NCI-H1694 treated with DMSO at 0.1 percent for 48 hours (cell line): ENCODE measurements at regions not wholly inside any gene's neighbourhood (a gene's known extent, or its start where the extent isn't known, plus 50 kb on each side); places are given as distances from the start of the nearest gene placed in this dataset.
"Not testable (repeated sequence)": the region's sequence is repeated elsewhere in the genome, so short reads cannot be mapped to it uniquely, and the experiment has no call there.

ENCODE experiments used
- DNase-seq: peaks from one replicate; lab custom pipeline; 2025; lab: John Stamatoyannopoulos, UW

DNA sequence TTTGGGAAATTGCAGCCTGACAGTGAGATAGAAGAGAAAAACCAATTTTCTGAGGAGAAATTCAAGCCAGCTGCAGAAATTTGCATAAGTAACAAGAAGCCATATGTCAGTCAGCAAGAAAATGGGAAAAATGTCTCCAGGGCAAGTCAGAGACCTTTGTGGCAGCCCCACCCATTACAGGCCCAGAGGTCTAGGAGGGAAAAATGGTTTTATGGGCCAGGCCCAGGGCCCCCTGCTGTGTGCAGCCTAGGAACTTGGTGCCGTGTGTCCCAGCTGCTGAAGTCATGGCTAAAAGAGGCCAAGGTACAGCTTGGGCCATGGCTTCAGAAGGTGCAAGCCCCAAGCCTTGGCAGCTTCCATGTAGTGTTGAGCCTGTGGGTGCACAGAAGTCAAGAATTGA lies 296.1 kb downstream of the TTC6 start:
- DNase-seq: not testable (repeated sequence)

DNA sequence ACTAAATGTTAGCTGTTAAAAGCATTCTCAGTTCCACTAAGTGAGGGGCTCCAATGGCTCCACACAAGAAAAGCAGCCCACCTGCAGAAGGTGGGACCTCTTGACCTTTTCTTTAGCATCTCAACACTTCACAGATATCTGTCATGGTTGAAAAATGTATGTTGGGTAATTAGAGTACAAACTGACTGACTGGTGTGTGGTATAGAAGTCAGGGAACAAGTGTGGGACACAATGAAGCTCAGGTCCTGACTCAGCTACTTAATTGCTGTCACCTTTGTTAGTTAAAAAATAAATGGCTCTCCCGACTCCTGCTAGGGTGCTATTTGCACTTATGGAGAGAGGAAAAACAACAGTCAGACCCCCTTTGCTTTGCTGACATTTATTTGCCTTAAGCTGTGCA lies 299.0 kb downstream of the TTC6 start:
- no peak for DNase-seq

DNA sequence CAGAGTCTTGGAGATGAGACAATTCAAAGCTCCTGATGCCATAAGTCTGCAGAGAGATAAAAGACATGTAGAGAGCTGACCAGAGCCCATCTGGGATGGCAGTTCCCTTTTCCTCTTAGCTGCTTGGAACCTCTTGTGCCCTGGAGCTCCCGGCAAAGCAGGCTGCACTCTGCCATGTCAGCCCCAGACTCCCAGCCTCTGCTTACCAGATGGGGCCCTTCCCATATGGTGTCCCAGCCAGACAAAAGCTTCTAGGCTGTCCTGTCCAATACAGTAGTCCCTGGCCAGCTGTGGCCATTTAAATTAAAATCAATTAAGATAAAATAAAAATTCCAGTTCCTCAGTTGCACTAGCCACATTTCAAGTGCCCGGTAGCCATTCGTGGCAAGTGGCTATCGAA lies 303.9 kb downstream of the TTC6 start:
- no peak for DNase-seq

DNA sequence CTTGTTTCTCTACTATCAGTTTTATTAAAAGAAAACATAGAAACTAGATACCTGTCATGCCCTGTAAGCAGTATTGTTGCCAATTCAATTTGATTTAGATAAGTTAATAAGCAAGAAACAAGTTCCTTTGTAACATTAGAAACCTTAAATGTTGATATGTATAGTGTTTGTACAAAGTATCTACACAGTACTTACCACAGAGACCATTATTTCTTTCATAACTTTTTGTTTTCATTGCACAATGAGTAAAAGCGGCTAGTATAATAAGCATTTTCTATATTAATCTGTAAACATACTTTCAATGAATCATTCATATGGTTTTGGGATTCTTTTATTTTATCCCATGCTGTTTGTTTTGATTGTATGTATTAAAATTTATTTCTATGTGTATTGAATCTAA lies 305.1 kb downstream of the TTC6 start:
- no peak for DNase-seq

DNA sequence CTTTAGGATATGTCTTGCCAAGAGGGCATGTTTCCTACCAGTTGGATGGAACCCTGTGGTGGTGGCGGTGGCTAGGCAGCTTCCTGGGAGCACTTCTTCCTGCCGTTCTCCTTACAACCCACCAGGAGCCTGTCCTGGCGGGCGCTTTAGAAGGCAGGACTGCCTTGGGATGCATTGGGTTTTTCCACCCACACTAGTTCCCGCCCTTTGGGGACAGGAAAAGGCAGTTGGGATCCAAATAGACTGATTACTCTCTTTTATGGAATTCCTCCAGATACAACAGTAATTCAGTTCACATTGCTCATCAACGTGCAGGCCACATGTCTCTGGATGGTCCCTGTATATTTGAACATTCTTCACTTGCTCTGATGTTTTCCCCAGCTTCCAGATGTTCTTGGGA lies 305.7 kb upstream of the SSTR1 start:
- DNase-seq: no peak

DNA sequence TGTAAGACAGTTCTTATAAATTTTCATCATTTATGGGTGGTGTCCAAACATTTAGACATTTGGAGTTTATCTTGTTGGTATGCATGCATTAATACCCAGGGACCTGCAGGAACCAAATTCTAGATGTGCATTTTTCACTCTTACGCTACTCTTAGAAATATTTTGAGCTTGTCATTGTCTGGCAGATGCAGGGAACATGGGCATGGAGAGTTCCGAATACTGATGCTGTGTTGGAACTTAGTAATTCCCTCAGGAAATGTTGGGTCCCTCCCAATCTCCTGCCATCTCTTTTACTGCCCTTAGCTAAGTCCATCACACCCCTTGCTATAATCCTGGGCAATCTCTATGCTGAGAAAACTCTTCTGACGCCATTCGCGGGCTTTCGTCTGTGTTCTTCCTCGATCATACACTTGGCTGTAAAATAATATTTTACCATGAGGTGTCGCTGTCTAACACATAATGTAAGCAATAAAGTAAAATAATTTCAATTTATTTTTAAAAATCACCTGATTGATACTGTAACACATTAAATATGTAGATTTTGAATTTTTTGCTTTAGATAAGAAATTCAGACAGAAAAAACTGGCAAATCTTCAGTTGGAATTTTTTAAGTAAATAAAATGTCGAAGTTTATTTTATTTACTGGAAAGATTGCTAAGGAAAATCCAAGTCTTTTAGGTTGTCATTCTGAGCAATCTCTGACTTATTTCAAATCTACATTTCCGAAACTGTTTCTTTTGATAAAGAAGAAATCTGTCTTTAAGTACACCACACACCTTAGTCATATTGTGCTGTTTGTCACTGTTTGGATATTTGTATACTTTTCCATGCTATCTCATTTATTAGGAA lies 304.1 kb upstream of the SSTR1 start:
- DNase-seq: peak; percentile 74

DNA sequence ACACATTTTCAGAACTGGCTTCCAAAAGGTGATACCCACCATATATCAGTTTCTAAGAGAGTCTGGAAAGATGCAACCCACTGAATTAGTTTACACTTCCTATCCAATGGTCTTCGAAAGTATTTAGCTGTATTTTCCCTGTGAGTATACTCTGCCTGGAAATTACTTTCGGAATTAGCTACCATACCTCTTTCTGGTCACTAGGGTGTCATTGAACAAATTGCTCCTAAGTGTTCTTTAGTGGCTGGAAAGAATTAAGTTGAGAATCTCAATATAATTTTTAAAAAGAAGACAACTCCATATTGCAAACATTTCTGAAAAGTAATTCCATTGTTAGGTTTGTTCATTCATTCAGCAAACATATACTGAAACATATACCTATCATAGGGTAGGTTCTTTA lies 283.1 kb upstream of the SSTR1 start:
- no peak for DNase-seq

DNA sequence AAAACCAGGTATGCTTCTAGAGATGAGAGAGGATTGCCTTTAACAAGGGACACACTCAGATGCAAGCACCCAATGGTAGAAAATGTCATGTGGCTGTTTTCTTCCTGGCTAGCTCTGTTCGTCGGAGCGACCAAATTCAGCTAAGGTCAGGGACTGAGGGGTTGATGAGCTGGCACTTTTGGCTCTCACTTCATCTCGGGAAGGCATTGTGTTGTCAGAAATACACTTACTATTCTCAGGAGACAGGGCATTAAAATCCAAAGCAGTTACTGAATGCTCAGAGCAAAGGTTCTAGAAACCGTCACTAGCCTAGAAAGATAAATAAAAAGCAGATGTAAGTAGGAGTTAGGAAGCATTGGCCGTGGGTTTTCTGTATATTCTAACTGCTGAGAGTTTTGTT lies 275.7 kb upstream of the SSTR1 start:
- DNase-seq: no peak

DNA sequence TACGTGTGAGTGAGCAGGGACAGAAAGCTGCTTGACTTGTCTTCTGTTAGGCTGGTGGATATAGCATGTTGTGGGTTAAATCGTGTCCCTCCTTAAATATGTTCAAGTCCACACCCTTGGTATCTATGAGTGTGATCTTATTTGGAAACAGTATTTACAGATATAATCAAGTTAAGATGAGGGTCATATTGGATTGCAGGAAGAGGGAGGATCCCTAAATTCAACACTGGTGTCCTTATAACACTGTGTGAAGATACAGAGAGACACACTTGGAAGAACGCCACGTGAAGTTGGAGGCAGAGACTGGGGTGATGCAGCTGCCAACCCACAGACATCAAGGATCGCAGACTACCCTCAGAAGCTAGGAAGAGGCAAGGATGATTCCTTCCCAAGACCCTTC lies 275.2 kb upstream of the SSTR1 start:
- no peak for DNase-seq

DNA sequence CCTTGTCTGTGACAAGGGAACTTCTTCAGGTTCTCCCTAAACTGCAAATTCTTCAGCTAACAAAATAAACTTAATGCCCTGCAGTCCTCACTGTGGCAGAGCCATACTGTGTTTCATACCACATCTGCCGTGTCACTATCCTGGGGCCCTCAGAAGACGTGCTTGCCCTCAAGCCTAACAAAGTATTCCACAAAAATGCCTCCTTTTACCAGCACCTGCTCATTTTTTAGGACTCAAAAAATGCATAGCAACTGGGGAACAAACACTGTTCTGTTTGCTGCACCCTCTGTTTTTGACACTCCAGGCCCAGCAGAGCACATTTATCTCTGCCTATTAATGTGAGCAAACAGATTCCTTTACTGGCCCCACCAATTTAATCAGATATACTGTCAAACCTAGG lies 270.7 kb upstream of the SSTR1 start:
- no peak for DNase-seq

DNA sequence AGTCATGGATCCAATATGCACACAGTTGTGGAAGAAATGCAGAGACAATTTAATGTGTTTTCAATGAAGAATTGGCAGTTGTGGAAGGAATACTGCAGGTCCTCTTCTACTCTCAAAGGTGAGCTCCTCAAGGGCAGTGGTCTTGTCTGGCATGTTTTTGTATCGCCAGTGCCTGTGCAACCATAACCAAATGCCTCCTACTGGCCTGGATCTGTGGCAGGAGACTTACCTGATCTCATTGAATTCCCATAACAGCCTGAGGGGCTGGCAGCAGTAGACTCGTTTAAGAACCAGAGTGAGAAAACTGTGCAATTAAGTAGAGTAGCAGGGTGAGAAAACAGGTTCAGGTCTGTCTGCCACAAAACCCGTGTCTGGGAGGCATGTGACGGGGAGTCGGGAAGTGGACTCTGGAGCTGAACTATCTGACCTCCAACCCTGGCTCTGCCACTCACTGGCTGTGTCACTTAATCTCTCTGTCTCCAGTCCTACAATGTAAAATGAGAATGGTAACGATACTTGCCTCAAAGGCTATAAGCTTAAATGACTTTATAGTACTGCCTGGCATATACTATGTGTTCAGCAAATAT lies 268.2 kb upstream of the SSTR1 start:
- no peak for DNase-seq

DNA sequence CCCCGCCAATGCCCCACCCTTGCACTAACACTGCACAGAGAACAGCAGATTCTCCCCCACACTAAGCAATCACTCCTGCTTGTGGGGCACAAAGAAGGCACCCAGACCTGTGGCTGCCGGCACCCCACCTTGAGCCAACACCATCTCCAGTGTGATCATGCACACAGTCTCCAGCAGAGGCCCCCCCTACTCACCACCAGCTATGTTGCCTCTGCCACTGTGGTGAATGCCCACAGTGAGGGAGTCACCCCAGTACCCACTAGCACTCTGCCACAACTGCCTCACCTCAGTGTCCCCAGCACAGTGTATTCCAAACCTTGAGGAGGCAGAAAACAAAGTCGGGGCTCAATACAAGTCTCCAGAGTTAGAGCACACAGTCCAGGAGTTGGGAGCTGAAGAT lies 261.7 kb upstream of the SSTR1 start:
- no peak for DNase-seq

DNA sequence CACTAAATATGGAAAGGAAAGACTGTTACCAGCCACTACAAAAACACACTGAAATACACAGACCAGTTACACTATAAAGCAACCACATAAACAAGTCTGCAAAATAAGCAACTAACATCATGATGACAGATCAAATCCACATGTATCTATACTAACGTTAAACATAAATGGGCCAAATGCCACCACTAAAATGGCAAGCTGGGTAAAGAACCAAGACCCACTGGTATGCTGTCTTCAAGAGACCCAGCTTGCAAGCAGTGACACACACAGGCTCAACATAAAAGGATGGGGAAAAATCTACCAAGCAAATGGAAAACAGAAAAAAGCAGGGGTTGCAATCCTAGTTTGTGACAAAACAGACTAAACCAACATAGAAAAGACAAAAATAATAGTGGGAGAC lies 260.9 kb upstream of the SSTR1 start:
- no peak for DNase-seq

DNA sequence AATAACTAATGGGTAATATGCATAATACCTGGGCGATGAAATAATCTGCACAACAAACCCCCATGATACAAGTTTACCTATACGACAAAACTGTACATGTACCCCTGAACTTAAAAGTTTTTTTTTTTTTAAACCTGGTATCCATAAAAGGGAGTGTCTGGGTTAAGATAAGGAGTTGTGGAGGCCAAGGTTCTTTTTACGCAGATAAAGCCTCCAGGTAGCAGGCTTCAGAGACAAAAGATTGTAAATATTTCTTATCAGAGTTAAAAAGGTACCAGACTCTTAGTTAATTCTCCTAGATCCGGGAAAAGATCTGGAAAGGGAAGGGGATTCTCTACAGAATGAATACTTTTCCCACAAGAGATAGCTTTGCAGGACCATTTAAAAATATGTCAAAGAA lies 259.4 kb upstream of the SSTR1 start:
- DNase-seq: no peak

DNA sequence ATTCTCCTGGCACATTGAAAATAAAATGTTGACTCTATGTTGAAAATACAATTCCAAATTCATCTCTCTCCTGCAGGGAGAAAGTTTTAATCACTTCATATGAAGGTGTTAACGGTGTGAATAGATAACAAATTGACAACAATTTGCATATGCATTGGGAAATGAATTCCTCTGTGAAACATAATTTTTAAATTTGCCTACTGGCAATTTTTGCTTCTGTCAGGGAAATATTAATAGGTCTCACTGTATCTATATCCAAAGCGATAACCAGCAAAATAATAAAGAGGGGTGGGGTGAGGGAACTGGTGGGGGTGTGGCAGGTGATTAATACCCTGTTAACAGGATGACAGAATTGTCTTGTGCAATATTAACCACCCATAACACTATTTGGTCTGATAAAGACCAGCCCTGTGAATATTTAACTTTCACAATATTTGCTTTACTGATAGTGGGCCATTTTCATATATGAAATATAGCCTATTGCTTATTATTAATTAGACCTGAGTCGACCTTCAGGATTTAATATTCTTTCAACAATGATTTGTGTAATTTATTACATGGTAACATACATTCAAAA lies 239.0 kb upstream of the SSTR1 start:
- DNase-seq: no peak

DNA sequence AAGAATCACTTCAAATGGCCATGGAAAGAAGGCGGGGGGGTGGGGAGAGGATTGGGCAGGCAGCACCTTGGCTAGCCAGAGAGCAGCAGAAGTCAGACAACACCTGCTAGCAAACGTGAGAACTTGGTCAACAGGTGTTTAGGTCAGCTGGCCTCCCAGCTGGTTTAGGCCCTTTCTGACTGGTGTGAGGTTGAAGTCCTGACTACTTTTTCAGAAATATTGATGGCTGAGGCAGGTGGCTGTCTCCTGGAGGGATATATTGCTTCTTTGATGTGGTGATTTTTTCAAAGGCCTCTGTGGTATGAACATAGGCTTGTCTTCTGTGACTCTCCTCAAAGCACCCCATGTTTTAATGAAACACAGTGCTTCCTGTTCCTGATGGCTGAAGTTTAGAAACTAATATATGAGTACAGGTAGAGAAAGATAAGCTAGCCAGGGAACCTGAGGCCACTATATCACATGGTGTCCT lies 238.2 kb upstream of the SSTR1 start:
- DNase-seq: no peak

DNA sequence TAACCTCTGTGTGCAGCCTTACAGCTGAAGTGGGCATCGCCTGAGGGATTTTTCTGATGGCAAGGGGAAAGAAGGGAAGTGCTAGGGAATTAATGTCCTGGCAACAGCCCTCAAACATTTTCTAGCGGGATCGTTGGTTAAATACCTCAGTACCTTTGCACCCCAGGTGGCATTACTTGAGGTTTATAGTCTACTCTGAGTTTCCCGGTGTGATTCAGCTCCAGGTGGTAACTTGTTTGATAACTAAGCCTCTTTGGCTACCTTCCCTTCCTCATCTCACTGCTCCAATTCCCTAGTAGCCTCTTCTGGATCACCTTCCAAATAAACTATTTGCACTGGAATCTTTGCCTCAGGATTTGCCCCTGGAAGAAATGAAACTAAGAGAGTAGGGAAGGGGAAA lies 237.0 kb upstream of the SSTR1 start:
- DNase-seq: no peak

DNA sequence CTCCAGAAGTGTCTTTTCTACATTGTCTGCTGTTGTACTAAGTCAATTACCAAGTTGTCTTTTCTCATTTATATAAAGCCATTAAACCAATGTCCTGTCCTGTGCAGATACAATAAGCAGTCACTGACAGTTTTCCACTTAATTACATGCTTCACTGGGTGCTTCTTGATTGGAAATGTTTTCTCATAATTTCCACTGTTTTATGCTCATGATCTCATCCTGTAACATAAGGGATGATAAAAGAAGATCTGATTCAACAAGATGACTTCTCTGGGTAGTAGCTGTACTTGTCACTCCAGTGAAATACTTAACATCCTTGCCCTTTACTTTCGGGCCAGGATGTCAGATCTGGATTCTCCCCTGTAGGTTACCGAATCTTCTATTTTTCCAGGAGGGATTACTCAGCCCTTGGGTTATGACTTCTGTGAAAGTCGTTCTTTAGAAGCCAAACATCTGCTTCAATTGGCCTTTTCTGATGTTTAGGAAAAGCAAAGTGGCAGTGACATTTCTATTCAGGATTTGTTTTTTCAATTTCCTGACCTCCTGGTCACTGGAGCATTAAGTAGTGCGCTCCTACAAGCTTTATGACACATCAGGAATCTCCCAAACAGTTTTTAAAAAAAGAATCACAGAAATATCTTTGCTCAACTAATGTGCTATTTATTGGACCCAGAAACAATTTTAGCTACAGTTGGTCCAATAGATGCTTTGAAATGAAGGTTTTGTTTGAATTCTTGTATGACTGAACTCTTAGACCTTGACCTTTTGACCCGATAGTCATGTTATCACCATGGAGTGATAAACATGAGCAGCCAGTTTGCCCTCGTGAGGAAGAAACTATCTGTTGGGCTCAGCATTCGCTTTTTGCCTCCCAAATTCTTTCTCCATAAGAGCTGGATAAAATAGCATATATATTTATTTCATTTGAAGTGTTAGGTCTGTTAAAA lies 234.5 kb upstream of the SSTR1 start:
- no peak for DNase-seq

DNA sequence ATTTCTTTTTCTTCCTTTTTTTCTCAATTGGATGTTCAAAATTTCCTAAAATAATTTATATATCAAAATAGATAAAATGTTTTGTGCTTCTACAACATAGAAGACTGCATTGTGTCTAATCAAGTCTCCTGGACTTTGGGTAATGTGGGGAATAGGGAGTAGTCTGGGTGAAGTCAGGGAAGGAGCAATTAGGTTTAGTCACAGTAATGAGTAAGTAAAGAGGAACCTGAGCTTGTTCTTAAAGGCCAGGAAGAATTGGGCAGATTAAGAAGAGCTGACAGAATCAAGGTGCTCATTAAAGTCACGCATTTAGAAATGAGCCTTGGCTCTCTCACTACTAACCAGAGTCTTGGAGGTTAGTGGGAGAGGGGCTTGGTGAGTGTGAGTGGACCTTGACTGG lies 233.3 kb upstream of the SSTR1 start:
- DNase-seq: no peak

DNA sequence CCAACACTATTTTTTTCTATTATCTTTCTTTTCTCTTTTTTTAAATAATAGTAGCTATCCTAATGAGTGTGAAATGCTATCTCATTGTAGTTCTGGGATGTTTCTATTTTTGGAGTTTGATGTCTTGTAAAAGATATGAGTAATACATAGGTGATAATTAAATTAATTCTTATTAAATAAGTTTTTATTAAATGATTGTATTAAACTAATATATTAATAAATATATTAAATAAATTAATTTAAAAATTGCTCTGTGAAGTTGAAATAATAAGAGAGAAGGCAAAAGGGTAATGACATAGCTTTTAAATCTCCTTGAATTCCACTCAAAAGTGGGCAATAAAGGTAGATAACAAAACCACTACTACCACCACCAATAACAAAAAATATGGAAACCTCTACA lies 230.2 kb upstream of the SSTR1 start:
- no peak for DNase-seq

DNA sequence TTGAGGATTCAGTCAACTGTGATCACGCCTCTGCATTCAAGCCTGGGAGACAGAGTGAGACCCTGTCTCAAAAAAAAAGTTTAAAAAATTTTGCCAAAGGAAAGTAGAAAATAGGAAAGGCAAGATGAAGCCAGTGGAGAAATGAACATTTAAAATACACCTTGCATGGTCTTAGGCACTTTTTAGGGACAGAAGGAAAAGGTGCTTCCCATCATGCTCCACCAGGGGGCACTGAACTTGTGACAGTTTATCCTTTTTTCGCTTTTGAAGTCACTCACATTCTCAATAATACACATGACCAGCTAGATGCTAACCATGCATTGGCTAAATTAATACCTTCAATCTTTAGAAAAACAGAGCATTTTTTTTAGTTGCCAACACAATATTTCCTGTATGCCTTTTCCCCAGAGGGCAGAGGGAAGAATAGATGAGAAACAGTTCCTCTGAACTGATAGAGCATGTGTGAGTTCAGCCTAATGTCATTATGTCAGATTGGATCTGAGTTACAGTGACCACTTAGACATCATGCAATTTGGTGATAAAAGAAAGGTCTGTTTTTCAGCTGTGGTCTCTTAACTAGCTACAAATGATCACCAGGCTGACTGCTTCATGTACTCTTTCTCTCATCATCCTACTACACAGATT lies 221.8 kb upstream of the SSTR1 start:
- DNase-seq: peak; percentile 31

DNA sequence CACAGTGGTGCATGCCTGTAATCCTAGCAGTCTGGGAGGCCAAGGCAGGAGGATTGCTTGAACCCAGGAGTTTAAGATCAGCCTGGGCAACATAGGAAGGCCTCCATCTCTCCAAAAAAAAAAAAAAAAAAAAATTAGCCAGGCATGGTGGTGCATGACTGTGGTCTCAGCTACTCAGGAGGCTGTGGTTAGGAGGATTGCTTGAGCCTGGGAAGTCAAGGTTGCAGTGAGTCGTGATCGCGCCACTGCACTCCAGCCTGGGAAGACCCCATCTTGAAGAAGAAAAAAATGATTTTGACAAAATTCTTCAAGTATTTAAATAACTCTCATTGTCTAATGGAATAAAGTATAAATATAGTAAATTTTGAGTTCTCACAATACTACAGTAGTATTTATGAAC lies 219.2 kb upstream of the SSTR1 start:
- DNase-seq: no peak
